LNCAP (cell line): ENCODE measurements at regions not wholly inside any gene's neighbourhood (a gene's known extent, or its start where the extent isn't known, plus 50 kb on each side); places are given as distances from the start of the nearest gene placed in this dataset.

Source experiments
- TF ChIP-seq, protein P1 (sequence below): fragments of 450-650 bp; IDR thresholded peaks from 2 replicates; pipeline ENCODE4 v1.5.1; 2017; ENCODE audit warnings: mild to moderate bottlenecking

DNA sequence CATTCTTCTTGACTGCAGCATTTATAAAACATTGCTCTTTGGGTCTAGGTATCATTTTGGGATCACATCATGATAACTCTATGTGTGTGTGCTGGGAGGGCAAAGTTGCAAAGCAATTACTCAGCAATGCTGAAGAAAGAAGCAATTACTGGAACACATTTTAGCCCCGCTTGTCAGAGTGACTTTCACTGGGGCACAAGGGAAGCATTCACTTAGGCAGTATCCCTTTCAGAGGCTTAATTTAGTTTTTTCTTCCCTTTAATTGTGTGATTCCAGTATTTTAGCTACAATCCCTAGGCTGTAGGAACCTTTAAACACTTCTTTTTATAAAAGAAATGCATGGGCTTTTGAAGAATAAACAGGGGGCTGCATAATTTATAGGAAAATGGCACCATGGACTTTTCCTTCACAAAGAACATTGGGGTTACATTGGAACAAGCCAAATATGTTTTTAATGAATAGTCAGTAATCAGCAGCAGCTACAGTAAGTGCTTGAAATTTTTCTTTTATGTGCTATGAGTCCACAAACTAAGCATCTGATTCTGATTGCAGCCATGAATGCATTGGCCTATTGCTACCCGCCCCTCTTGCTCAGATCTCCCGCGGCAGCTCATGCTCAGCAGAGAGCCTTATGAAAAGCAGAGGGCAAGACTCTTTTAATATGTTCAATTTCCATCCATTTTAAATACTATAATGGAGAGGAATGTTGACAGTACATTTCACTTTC lies 51.2 kb upstream of the NXPH1 start:
- TF ChIP-seq, protein P1, sequence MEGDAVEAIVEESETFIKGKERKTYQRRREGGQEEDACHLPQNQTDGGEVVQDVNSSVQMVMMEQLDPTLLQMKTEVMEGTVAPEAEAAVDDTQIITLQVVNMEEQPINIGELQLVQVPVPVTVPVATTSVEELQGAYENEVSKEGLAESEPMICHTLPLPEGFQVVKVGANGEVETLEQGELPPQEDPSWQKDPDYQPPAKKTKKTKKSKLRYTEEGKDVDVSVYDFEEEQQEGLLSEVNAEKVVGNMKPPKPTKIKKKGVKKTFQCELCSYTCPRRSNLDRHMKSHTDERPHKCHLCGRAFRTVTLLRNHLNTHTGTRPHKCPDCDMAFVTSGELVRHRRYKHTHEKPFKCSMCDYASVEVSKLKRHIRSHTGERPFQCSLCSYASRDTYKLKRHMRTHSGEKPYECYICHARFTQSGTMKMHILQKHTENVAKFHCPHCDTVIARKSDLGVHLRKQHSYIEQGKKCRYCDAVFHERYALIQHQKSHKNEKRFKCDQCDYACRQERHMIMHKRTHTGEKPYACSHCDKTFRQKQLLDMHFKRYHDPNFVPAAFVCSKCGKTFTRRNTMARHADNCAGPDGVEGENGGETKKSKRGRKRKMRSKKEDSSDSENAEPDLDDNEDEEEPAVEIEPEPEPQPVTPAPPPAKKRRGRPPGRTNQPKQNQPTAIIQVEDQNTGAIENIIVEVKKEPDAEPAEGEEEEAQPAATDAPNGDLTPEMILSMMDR: no peak
